ENCODE measurements at regions not wholly inside any gene's neighbourhood (a gene's known extent, or its start where the extent isn't known, plus 50 kb on each side); places are given as distances from the start of the nearest gene placed in this dataset.

DNA sequence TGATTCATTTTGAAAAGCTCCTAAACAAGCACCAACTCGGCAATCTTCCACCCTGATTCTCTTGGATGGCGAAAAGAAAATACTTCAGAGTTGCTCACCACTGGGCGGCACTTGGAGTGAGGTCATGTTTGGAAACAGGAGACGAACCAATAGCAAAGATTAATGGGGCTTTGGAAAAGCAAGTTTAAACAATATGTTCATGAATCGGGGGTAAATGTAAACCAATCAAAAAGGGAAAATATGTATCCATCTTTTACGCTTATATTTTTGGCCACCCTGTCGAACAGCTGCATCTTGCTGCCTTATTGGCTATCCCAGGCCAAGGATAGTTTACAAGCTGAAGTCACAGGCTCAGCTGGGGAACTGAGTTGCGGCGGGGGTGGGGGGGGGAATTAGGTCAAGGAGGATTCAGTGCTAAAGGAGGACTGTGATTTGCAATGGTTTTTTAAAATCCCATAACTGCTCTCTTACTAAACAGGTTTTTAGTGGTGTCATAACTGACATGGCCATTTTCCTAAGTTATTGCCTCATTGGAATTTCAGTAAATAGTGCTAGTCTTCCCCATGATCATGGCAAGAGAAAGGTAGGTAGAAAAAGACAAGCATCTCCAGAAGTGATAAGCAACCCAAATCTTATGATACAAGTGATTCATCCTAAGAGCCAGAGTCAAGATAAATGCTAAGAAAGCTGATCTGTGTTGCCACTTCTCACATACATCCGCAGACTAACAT is 210.6 kb downstream of the PHLDA1 start:
- ATAC-seq (ENCODE audit: poor library complexity), result no peak
- intact Hi-C loops (cut with DNase I, micrococcal nuclease), result no loop called here
- POLR2A ChIA-PET, result no interaction called here
- Mint-ChIP-seq H3K27ac (no peak overlapping the region), H3K36me3 (ENCODE audit: low read depth) (no peaks in the 10 kb centered on the region), H3K27me3 (peaks cover 9% of the 10 kb centered on the region), H3K4me3 (no peak overlapping the region), H3K9me3 (no peaks in the 10 kb centered on the region), H3K4me1 (ENCODE audit: low read depth) (no peaks in the 10 kb centered on the region)
- Histone ChIP-seq H3K4me1 (ENCODE audit: insufficient read depth, low read length) (peaks cover 3% of the 10 kb centered on the region), H3K4me3 (ENCODE audit: low read length) (no peak overlapping the region), H3K27ac (ENCODE audit: low read depth in 1 of 2, low read length in 2 of 2) (no peak overlapping the region), H3K36me3 (ENCODE audit: insufficient read depth, low read length) (no peaks in the 10 kb centered on the region), H3K9me3 (ENCODE audit: control insufficient read depth in 1 of 2, insufficient read depth in 1 of 2, low read length in 2 of 2) (no peaks in the 10 kb centered on the region), H3K27me3 (ENCODE audit: control insufficient read depth in 1 of 2, insufficient read depth in 2 of 2, low read length in 2 of 2) (no peaks in the 10 kb centered on the region)
- no peak for DNase-seq
- CTCF ChIA-PET, result no interaction called here
- TF ChIP-seq, protein P1, sequence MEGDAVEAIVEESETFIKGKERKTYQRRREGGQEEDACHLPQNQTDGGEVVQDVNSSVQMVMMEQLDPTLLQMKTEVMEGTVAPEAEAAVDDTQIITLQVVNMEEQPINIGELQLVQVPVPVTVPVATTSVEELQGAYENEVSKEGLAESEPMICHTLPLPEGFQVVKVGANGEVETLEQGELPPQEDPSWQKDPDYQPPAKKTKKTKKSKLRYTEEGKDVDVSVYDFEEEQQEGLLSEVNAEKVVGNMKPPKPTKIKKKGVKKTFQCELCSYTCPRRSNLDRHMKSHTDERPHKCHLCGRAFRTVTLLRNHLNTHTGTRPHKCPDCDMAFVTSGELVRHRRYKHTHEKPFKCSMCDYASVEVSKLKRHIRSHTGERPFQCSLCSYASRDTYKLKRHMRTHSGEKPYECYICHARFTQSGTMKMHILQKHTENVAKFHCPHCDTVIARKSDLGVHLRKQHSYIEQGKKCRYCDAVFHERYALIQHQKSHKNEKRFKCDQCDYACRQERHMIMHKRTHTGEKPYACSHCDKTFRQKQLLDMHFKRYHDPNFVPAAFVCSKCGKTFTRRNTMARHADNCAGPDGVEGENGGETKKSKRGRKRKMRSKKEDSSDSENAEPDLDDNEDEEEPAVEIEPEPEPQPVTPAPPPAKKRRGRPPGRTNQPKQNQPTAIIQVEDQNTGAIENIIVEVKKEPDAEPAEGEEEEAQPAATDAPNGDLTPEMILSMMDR (IDR thresholded peaks at IDR 0.05), result no peak

DNA sequence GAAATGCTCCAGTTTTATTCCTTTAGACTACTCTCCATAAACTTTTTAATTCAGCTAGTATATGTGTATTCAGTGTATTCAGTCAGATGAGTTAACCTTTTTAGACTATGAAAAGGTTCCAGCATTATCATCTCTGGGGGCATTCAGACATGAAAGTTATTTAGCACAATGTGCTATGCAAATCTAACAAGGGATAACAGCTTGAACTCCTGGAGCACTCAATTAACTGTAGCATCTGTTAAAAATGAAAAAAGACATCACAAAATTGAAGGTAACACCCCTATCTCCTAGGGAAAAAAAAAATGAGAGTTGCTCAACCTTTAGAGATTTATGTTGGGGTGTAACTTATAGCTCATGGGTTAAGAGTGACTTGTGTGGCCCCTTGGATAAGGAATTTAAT is 211.5 kb downstream of the PHLDA1 start:
- ChIA-PET CTCF (interaction anchor here (0.5 kb wide), 1 partner anchor 164 kb away, joined by 3 read pairs; no protein-coding TSS in a partner anchor), POLR2A (no interaction called here)
- TF ChIP-seq, protein P1 (IDR thresholded peaks at IDR 0.05), result no peak
- no peak for DNase-seq
- Histone ChIP-seq H3K9me3 (ENCODE audit: control insufficient read depth in 1 of 2, insufficient read depth in 1 of 2, low read length in 2 of 2) (no peaks in the 10 kb centered on the region), H3K36me3 (ENCODE audit: insufficient read depth, low read length) (no peaks in the 10 kb centered on the region), H3K4me3 (ENCODE audit: low read length) (no peak overlapping the region), H3K27me3 (ENCODE audit: control insufficient read depth in 1 of 2, insufficient read depth in 2 of 2, low read length in 2 of 2) (no peaks in the 10 kb centered on the region), H3K27ac (ENCODE audit: low read depth in 1 of 2, low read length in 2 of 2) (no peak overlapping the region), H3K4me1 (ENCODE audit: insufficient read depth, low read length) (peaks cover 2% of the 10 kb centered on the region)
- H3K9me3 Mint-ChIP-seq, result no peaks in the 10 kb centered on the region
- no peak for ATAC-seq (ENCODE audit: poor library complexity)
- H3K36me3 Mint-ChIP-seq (ENCODE audit: low read depth), result no peaks in the 10 kb centered on the region
- H3K4me3 Mint-ChIP-seq, result no peak overlapping the region
- intact Hi-C loops (cut with DNase I, micrococcal nuclease), result no loop called here
- no peaks in the 10 kb centered on the region for H3K4me1 Mint-ChIP-seq (ENCODE audit: low read depth)
- H3K27ac Mint-ChIP-seq, result no peak overlapping the region
- peaks cover 9% of the 10 kb centered on the region for H3K27me3 Mint-ChIP-seq

DNA sequence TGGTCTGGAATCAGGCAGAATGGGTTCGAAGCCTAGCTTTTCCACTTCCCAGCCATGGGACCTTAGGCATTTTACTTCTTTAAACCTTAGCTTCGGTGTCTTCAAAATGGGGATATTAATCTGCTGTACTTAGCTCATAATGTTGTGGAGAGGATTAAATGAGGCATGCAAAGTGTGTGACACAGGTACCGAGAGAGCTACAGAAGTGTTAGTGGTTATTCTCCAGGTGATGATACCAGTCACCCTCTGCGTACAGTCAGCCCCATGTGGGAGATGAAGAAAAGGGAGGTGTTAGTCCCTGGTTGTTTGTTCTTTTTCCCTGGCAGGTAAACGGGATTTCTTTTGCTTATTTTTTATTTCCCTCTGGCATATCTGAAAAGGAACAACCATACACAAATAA is 212.1 kb downstream of the PHLDA1 start:
- H3K27ac ChIP-seq (ENCODE audit: low read depth in 1 of 2, low read length in 2 of 2), result no peak overlapping the region
- H3K4me1 ChIP-seq (ENCODE audit: insufficient read depth, low read length), result peaks cover 6% of the 10 kb centered on the region
- Mint-ChIP-seq H3K27ac (no peak overlapping the region), H3K9me3 (no peaks in the 10 kb centered on the region), H3K27me3 (peaks cover 9% of the 10 kb centered on the region), H3K36me3 (ENCODE audit: low read depth) (no peaks in the 10 kb centered on the region), H3K4me1 (ENCODE audit: low read depth) (no peaks in the 10 kb centered on the region), H3K4me3 (no peak overlapping the region)
- H3K4me3 ChIP-seq (ENCODE audit: low read length), result no peak overlapping the region
- DNase-seq (no peak), ATAC-seq (ENCODE audit: poor library complexity) (no peak)
- no peaks in the 10 kb centered on the region for H3K27me3 ChIP-seq (ENCODE audit: control insufficient read depth in 1 of 2, insufficient read depth in 2 of 2, low read length in 2 of 2)
- ChIA-PET CTCF (no interaction called here), POLR2A (no interaction called here)
- no peaks in the 10 kb centered on the region for H3K9me3 ChIP-seq (ENCODE audit: control insufficient read depth in 1 of 2, insufficient read depth in 1 of 2, low read length in 2 of 2)
- H3K36me3 ChIP-seq (ENCODE audit: insufficient read depth, low read length), result no peaks in the 10 kb centered on the region
- intact Hi-C loops (cut with DNase I, micrococcal nuclease), result loop anchor here in 1 of 2 experiments (5.0 kb wide), 1 partner anchor 218 kb away; no protein-coding TSS in a partner anchor
- TF ChIP-seq, protein P1 (IDR thresholded peaks at IDR 0.05), result no peak

Measured in CD4-positive, alpha-beta T cell (primary cell).